DMS53 treated with DMSO at 0.1 percent for 48 hours (cell line): ENCODE measurements at regions not wholly inside any gene's neighbourhood (a gene's known extent, or its start where the extent isn't known, plus 50 kb on each side); places are given as distances from the start of the nearest gene placed in this dataset.

Experiments
- DNase-seq: peaks from one replicate; lab custom pipeline; 2025; ENCODE audit not compliant: unreplicated experiment; lab: John Stamatoyannopoulos, UW

GRCh38 chr5:98576275-98576674, 197.2 kb upstream of the RGMB start:
- no peak for DNase-seq

- DNase-seq: no peak
Measured at GRCh38 chr5:98578438-98578837, 195.0 kb upstream of the RGMB start.

GRCh38 chr5:98581112-98581997, 192.1 kb upstream of the RGMB start:
- no peak for DNase-seq

GRCh38 chr5:98583586-98583985, 189.9 kb upstream of the RGMB start:
- no peak for DNase-seq

- no peak for DNase-seq
Measured at GRCh38 chr5:98585661-98586310, 187.7 kb upstream of the RGMB start.

GRCh38 chr5:98586581-98586980, 186.9 kb upstream of the RGMB start:
- DNase-seq: no peak

- DNase-seq: no peak
Measured at GRCh38 chr5:98587166-98587565, 186.3 kb upstream of the RGMB start.

GRCh38 chr5:98588215-98588614, 185.2 kb upstream of the RGMB start:
- DNase-seq: no peak

GRCh38 chr5:98593418-98593817, 180.0 kb upstream of the RGMB start:
- no peak for DNase-seq

- DNase-seq: no peak
Measured at GRCh38 chr5:98594098-98594497, 179.4 kb upstream of the RGMB start.

- no peak for DNase-seq
Measured at GRCh38 chr5:98599016-98599415, 174.4 kb upstream of the RGMB start.

- DNase-seq: no peak
Measured at GRCh38 chr5:98602534-98603112, 170.8 kb upstream of the RGMB start.

- no peak for DNase-seq
Measured at GRCh38 chr5:98603456-98603855, 170.0 kb upstream of the RGMB start.

- no peak for DNase-seq
Measured at GRCh38 chr5:98604301-98604700, 169.2 kb upstream of the RGMB start.

- no peak for DNase-seq
Measured at GRCh38 chr5:98604721-98605425, 168.6 kb upstream of the RGMB start.

- DNase-seq: no peak
Measured at GRCh38 chr5:98605426-98605825, 168.0 kb upstream of the RGMB start.

GRCh38 chr5:98606961-98607360, 166.5 kb upstream of the RGMB start:
- no peak for DNase-seq

- DNase-seq: no peak
Measured at GRCh38 chr5:98608052-98608451, 165.4 kb upstream of the RGMB start.

GRCh38 chr5:98614341-98614740, 159.1 kb upstream of the RGMB start:
- DNase-seq: no peak

- DNase-seq: no peak
Measured at GRCh38 chr5:98621821-98622220, 151.6 kb upstream of the RGMB start.

- no peak for DNase-seq
Measured at GRCh38 chr5:98624145-98624880, 149.2 kb upstream of the RGMB start.
